GM18858 (cell line): ENCODE measurements at regions not wholly inside any gene's neighbourhood (a gene's known extent, or its start where the extent isn't known, plus 50 kb on each side); places are given as distances from the start of the nearest gene placed in this dataset.

Experiments
- ATAC-seq: cut with Tn5 transposase; IDR thresholded peaks from one replicate; pipeline ENCODE4 v1.9.1; 2021; ENCODE audit not compliant: unreplicated experiment

DNA sequence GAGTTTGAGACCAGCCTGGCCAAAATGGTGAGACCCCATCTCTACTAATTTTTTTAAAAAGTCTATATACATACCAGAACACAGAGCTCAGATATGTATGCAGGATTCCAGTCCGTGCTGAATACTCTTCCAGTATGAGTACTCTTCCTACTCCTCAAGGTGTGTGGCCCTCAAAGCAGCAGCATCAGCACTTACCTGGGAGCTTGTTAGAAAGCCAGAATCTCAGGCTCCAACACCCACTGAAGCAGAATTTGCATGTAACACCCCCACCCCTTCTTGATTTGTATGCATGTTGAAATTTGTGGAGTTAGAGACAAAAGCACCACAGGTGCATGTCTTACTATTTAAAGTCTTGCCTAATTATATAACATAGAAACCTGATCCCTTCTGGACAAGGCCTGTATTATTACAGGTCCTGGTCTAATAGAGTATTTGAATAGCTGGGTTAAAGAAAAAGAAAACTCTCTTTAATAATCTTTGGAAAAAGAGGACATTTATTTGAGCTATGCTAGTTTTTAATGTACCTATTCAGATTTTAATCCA lies 50.3 kb upstream of the NFE2L2 start:
- ATAC-seq, result no peak

DNA sequence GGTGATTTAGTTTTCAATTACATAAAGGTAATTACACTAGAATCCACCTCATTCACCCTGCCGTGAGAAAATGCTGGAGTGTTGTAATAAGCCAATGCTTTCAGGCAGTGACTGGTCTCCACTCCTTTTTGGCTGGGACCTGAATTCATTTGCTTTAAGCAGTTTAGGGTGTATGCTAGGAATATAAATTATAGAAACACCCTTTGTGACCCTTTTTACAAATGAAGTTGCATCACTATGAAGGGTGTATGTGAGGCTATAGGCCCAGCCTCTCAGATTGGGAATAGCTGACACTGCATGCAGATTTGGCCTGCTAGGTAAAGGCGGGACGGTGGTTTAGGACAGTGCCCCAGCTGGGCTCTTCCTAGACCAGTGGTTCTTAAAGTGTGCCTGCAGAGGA lies 50.8 kb upstream of the NFE2L2 start:
- no peak for ATAC-seq

DNA sequence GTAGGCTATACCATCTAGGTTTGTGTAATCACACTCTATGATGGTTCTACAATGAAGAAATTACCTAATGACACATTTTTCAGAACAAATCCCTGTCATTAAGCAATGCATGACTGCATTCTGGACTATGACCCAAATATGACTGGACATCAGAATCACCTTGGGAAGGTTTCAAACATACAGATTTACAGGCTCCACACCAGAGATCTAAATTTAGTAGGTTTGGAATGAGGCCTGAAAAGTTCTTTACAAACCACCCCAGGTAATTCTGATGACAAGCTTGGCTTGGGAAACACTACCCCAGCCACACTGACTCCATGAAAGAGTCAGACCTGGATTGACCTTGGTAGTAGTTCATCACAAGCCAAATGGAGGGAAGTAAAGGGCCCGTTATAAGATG lies 52.2 kb upstream of the NFE2L2 start:
- no peak for ATAC-seq

DNA sequence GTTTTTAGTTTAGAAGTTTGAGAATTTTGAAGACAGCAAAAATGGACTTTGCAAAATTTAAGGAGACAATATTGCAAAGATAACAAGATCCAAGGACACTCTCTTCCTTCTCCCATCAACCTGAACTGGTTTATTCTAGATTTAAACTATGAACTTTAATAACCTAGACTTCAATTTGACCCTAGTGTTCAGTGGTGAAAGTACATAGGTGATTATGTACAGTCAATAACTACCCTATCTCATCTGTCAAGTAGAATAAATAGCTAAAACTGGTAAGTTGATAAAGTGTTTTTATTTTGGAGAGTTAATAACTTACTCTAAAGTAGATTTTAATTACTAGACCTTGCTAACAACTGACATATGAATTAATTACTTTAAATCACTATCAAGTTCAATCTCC lies 52.9 kb upstream of the NFE2L2 start:
- no peak for ATAC-seq

DNA sequence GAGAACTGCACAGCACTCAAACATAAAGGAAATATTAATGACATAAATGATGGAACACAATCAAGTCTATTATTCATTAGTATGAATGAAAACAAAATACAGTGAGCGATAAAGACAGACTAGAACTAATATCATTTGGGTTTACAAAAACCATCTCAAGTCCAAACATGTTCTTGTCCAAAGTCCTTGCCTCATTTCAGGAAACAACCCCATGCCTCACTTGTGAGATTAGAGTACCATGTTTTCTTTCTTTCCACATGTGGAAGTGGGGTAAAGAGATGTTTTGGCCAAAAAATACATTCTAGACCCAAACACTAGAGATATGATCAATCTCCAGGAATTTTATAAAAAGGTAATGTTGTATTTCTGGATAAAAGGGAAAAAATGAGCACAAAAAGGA lies 53.3 kb upstream of the NFE2L2 start:
- ATAC-seq, result no peak

DNA sequence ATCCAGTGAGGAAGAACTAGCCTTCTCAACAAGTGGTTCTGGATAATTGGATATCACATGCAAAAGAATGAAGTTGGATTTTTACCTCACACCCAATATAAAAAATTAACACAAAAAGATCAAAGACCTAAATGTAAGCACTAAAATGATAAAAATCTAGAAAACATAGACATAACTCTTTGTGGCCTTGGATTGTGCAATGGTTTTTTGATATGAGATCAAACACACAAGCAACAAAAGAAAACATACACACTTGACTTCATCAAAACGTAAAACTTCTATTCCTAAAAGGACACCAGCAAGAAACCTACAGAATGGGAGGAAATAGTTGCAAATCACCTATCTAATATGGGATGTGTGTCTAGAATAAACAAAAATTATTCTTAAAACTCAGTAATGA lies 54.1 kb upstream of the NFE2L2 start:
- no peak for ATAC-seq

DNA sequence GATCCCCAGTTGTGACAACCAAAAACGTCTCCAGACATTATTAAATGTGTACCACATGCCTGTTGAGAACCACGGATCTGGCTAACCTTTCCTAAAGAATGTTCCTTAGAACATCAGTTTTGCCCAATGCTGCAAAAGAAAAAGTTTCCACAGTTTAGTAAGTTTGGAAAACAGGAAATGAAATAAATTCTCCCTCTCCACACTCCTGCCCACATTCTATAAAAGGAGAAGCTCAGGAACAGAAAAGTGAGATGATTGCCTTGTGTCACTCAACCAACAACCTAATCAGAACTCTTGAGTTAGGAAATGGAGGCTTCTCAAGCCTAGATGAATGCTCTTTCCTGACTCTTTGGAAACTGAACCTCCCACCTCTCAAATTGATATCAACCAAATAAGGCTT lies 56.1 kb upstream of the NFE2L2 start:
- no peak for ATAC-seq

DNA sequence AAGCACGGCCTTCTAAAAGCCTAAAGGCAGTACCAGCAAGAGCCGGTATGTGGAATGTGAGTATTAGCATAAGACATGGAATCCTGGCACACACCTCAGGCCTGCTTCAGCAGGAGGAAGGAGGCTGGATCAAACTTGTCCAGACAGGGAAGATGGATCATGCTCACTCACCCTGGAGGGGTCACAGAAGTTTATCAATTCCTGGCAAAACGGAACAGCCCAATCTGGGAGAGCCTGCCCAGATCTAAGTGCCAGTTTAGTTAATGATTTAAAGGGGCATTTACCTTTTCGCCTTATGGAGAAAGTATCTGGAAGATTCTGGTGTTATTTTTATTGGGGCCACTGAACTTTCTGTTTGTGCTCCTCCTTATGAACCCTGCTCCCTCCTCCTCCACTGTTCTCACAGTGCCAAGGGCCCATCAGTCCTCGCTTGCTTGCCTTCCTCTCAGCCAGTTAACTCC lies 58.3 kb upstream of the NFE2L2 start:
- ATAC-seq, result no peak

DNA sequence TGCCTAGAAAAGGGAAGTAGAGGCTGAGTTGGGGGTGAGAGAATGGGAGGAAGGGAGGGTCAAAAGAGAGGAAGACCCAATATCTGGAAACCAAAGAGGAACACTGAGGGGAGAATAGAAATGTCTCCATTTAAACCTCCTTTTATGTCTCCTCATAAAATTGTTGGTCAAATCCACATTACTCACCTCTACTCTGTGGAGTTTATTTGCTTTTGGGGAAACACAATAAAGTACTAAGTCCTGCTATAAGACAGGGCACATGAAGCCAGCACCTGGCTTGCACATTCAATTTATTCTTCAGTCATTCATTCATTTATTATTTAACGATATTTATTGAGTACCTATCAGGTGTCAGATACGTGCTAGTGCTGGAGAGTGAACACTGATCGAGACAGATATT lies 60.3 kb upstream of the NFE2L2 start:
- ATAC-seq, result no peak

DNA sequence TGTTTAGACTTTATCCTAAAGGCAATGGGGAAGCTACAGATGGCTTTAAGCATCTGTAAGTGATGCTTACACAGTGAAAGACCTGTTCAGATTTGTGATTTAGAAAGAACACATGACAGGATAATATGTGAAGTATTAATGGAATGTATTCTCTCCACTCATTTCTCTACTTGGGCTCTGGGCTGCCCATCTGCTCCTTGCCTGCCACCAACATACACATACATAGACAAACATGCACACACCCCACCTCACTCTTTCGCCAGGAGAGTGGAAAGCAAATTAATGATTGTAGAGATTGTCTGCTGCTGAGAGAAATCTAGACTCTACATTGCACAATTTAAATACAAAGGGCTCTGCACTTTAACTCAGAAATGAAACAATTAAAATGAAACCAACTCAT lies 61.0 kb upstream of the NFE2L2 start:
- ATAC-seq, result no peak

DNA sequence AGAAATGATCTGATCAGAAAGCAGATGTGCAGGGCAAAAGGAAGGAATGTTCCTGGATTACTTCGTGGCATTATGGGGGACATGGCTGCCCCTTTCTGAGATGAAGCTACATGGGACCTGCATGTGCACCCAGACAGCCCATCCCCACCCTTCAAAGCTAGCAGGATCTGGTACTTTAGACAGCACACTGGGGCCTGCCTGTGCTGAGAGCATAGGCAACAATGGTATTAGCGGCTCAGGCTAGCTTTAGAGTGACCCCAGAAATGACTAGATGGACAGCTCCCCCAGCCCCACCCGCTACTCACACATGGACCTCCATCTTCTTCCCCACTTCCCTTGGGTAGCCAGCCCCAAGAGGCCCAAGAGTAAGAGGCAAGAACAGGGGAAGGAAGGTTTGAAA lies 61.5 kb upstream of the NFE2L2 start:
- ATAC-seq, result no peak

DNA sequence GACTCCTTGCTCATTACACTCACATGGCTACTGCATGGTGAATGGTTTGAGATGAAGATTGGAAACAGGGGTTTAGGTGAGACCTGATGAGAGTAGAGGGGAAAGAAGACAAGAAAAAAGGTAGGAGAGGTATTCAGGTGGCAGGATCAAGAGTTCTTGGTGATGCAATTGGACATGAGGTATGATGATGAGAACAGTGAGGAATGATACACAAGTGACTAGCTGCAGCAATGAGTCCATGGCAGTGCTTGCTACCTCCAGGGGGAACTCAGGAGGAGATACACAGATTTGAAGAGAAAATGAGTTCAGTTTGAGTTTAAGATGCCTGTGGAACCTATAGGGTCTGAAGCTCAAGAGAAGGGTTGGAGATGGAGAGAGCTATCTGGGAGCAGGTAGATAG lies 62.1 kb upstream of the NFE2L2 start:
- no peak for ATAC-seq

DNA sequence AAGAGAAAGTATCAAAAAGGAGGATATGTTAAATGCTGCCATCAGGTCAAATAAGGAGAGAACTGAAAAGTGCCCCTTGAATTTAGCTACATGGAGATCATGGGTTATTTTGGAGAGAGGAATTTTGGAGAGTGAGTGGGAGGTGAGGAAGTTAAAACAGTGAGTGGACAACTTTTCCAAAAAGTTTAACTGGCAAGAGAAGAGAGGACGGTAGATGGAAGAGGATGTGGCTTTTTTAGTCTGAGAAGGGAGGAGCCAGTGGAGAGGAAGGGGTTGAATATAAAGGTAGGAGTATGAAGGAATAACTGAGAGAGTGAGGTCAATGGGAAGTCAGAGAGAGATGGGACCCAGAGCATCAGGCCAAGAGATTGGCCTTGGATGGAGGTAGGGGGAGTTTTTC lies 62.5 kb upstream of the NFE2L2 start:
- no peak for ATAC-seq

DNA sequence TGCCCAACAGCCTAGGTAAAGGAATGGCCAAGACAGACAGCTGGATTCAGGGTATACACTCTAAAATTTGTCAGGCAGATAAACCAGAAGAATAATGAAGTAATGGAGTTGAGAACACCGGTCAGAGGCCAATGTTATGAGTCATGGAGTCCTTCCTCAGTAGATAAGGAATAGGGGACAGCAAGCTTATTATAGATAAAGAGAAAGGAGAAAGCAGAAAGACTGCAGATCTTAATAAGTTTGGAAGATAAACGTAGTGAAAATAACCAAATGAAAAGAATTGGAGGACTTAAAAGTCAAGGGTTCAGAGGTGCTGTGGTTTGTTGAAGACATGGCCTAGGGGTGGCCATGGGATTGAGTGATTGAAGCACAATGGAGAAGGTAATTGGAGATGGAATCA lies 63.5 kb upstream of the NFE2L2 start:
- ATAC-seq, result no peak

DNA sequence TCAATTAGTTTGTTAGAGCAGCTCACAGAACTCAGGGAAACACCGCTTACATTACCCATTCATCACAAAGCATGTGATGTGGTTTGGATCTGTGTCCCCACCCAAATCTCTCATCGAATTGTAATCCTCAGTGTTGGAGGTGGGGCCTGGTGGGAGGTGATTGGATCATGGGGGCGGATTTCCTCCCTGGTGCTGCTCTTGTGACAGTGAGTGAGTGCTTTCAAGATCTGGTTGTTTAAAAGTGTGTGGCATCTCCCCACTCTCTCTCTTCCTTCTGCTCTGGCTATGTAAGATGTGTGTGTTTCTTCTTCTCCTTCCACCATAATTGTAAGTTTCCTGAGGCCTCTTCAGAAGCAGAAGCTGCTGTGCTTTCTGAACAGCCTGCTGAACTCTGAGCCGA lies 63.5 kb upstream of the AGPS start:
- ATAC-seq, result no peak

DNA sequence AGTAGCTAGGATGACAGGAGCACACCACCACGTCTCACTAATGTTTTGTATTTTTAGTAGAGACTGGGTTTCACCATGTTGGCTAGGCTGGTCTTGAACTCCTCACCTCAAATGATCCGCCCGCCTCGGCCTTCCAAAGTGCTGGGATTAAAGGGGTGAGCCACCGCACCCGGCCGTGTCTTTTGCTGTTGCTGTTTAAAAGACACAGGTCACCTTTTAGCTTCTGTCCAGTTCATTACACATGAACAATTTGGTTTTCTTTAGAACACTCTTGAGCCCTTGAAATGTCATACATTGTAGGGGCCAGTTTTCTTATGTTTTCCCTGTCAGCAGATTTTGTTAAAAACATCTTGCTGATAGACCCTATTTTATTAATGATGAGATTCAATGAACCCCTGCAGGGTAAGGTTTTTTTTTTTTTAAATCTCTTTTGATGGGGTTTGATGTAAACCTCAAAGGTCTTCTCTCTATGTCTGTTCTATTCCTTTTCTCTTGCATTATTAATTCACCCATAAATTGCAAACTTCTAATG lies 61.0 kb upstream of the AGPS start:
- ATAC-seq, result no peak

DNA sequence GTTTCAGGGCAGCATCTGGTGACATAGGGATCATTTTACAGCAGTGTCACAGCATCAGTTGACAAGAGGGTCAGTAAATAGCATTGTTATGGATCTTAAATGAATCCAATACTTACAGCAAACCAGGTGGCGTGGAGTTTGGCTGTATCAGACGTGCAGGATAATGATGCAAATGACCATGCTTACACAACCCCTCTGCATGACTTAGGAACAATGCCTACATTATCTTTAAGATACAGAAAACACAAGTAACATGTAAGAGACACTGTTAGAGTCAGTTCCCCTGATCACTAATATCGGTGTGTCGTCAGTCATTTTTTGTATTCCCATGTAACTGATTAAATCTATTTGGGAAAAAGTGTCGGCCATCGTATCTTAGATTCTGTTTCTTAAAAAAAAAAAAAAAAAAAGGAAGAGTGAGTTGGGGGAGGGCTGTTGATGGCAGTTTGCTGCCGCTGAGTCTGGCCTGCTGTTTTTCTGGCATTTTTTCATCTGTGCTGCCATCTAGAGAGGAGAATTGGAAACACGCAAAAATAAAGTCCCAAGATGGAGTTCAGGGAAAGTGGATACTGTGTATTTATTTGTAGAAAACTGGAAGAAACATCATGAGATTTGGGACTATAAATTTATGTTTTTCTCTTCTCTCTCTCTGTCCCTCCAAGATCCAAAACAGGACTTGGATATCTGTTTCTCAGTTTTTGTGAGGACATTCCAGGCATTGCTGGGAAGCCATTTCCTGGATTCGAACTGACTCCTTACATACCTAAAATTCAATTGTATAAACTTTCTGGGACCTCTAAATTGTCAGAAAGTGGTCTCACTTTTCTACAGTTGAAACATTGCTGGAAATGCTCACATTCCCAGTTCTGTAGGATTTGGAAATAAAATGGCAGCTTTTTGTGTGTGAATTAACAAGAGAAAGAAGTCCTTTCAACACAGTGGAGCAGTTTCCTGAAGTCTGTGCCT lies 60.3 kb upstream of the AGPS start:
- ATAC-seq, result peak; percentile 89

DNA sequence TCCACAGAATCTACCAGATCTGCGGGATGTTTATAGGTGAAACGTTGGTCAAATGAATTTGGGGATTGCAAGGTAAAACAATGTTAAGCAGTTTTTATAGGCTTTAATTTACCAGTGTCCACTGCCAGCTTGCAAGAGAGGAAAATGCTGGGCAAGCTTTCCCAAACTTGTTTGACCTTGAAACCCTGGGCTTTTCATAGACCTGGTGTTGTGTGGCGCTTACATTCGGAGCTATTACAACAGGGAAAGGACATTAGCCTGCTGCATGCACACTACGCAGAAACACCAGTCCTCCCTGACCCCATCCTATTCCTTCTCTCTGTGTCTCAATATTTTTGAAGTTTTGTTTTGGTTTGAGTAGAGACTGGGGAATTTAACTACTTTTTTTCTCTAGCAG lies 59.6 kb upstream of the AGPS start:
- no peak for ATAC-seq

DNA sequence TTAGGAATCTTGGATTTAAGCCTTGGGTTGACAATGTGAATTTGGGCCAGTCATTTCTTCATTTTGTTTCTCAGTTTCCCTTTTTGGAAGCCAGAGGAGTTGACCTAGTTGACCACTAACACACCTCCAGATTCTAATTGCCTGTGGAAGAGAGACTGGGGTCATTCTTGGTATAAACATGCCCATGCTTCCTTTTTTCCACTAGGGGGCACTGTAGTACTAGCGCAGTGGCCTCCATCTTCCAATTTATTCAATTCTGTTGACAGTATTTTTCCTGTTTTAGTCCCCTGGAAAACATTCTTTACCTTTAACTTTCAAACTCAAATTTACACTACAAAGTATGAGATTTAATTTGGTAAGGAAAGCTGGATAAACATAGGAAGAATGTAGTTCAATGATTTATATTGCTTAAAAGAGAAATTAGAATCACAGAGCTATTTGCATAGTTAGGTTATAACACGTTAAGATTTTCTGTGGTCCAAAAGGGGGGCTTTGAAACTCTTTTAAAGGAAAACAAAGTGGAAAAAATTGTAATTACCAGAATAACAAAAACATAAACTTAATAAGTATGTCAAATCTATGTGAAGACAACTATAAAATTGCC lies 57.5 kb upstream of the AGPS start:
- ATAC-seq, result no peak

DNA sequence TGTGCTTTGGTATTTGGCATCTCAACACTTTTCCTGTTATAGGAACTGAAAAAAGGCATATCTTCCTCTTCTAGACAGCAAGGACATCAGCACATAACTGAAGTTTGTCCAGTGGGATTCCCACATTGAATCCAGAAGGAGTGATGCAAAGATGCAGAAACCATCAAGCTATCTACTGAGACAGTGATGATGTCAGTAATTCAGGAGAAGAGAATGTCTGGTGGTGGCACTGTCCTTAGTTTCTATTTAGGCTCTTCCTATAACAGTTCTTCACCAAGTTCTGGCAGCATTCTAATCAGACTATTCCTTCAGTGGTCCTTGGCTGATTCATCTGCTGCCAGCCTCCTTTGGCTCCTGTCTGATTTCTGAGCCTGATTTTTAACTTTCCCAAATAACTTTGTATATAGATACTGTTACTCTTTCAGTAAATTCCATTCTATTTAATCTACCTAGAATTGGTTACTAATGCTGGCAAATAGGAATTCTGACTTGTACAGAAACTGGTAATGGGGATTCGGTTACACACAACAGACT lies 56.6 kb upstream of the AGPS start:
- no peak for ATAC-seq

DNA sequence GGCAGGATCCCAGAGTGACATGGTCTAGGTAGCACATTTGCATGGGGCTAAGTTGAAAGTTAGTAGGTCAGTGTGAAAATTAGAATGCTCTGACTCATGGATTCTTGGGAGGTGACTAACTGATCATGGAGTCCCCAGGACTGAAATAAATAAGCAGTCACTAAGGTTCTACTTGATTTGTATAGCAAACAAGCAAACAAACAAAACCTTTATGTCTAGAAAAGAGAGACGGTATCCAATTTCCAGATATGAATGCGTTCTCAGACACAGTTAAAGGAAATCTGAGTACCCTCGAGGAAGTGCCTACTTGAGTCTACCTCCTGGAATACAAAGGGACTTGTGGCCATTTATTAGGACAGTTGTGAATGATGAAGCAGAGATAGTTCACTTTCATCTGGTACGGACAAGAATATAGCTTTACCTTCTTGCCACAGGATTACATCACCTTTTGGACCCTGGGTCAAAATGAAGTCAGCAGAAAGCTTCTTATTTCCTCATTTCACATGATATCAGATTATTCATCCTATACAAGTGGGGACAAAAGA lies 54.3 kb upstream of the AGPS start:
- no peak for ATAC-seq
